HTR-8/SVneo (cell line): ENCODE measurements at regions not wholly inside any gene's neighbourhood (a gene's known extent, or its start where the extent isn't known, plus 50 kb on each side); places are given as distances from the start of the nearest gene placed in this dataset.
"Not testable (repeated sequence)": the region's sequence is repeated elsewhere in the genome, so short reads cannot be mapped to it uniquely, and the experiment has no call there.

ENCODE experiments used
- DNase-seq: peaks from one replicate; pipeline ENCODE4 v3.0.0; 2011; ENCODE audit warnings: low spot score, mixed read lengths; ENCODE audit not compliant: insufficient read length
- FAIRE-seq: peaks from 2 replicates; lab custom pipeline; 2011; peaks lifted over from hg19 to GRCh38; lab: Jason Lieb, UNC

GRCh38 chr11:44409558-44410236, 99.8 kb upstream of the ALX4 start:
- FAIRE-seq (no peak), DNase-seq (no peak)

GRCh38 chr11:44416776-44417175, 106.8 kb upstream of the ALX4 start:
- no peak for DNase-seq
- FAIRE-seq, result no peak

GRCh38 chr11:44417731-44418455, 108.0 kb upstream of the ALX4 start:
- DNase-seq, result no peak
- FAIRE-seq, result no peak

GRCh38 chr11:44418456-44418830, 108.5 kb upstream of the ALX4 start:
- DNase-seq (no peak), FAIRE-seq (no peak)

- FAIRE-seq (no peak), DNase-seq (no peak)
Measured at GRCh38 chr11:44421090-44421675, 111.2 kb upstream of the ALX4 start.

GRCh38 chr11:44423289-44423688, 113.3 kb upstream of the ALX4 start:
- no peak for FAIRE-seq
- DNase-seq, result no peak

- FAIRE-seq (no peak), DNase-seq (no peak)
Measured at GRCh38 chr11:44424841-44425240, 114.9 kb upstream of the ALX4 start.

GRCh38 chr11:44426119-44426518, 116.2 kb upstream of the ALX4 start:
- DNase-seq (no peak), FAIRE-seq (no peak)

- no peak for DNase-seq
- no peak for FAIRE-seq
Measured at GRCh38 chr11:44426958-44427357, 117.0 kb upstream of the ALX4 start.

- FAIRE-seq (no peak), DNase-seq (no peak)
Measured at GRCh38 chr11:44427432-44427831, 117.5 kb upstream of the ALX4 start.

GRCh38 chr11:44430140-44430539, 120.2 kb upstream of the ALX4 start:
- no peak for DNase-seq
- no peak for FAIRE-seq

- FAIRE-seq, result no peak
Measured at GRCh38 chr11:44434191-44434590, 124.3 kb upstream of the ALX4 start.

GRCh38 chr11:44437122-44437521, 127.2 kb upstream of the ALX4 start:
- DNase-seq (no peak), FAIRE-seq (no peak)

More at GRCh38 chr11:44434191-44434590, 124.3 kb upstream of the ALX4 start:
- DNase-seq, result no peak

GRCh38 chr11:44442893-44443673, 122.4 kb upstream of the CD82 start:
- not testable (repeated sequence) for DNase-seq, FAIRE-seq

- FAIRE-seq, result no peak
Measured at GRCh38 chr11:44443836-44444769, 121.4 kb upstream of the CD82 start.

GRCh38 chr11:44444770-44445321, 120.6 kb upstream of the CD82 start:
- no peak for FAIRE-seq
- no peak for DNase-seq

More at GRCh38 chr11:44443836-44444769, 121.4 kb upstream of the CD82 start:
- no peak for DNase-seq

- DNase-seq, result no peak
- no peak for FAIRE-seq
Measured at GRCh38 chr11:44445500-44446365, 119.7 kb upstream of the CD82 start.

GRCh38 chr11:44446366-44446762, 119.1 kb upstream of the CD82 start:
- FAIRE-seq (no peak), DNase-seq (no peak)
